SK-N-MC (cell line): ENCODE measurements at regions not wholly inside any gene's neighbourhood (a gene's known extent, or its start where the extent isn't known, plus 50 kb on each side); places are given as distances from the start of the nearest gene placed in this dataset.

Source experiments
- EZH2 ChIP-seq: fragments of 200-600 bp; sonication (generic); IDR thresholded peaks from one replicate; pipeline ENCODE4 v1.6.1; 2017; ENCODE audit warnings: antibody characterized with exemption
- POLR2AphosphoS5 ChIP-seq: IDR thresholded peaks from 2 replicates; pipeline ENCODE4 v1.6.1; 2012; ENCODE audit warnings: mild to moderate bottlenecking, low read depth, low read length, borderline replicate concordance

- TF ChIP-seq POLR2AphosphoS5 (no peak), EZH2 (no peak)
These were observed 122.8 kb upstream of the FAT1 start for GRCh38 chr4:186846426-186846825.
